Panc1 (cell line): ENCODE measurements at regions not wholly inside any gene's neighbourhood (a gene's known extent, or its start where the extent isn't known, plus 50 kb on each side); places are given as distances from the start of the nearest gene placed in this dataset.

Experiments
- ATAC-seq: fragments of 200-7000 bp; cut with Tn5 transposase; 2 replicates; pipeline ENCODE4 v1.9.1; 2020; ENCODE audit warnings: mild to moderate bottlenecking, moderate library complexity
- BruUV-seq: library from RNA; stranded (reverse); fragments of 400-500 nt; replicated peaks from 2 replicates; lab custom pipeline; 2021; lab: Mats Ljungman, UMichigan
- CTCF ChIA-PET: fragments of 300-600 bp; sonication (Branson Sonifier 250); formaldehyde crosslinking; loops from one replicate; lab custom pipeline; 2022; ENCODE audit warnings: antibody characterized with exemption; lab: Charles Lee
- POLR2A ChIA-PET: fragments of 300-600 bp; sonication (Branson Sonifier 250); formaldehyde crosslinking; loops from one replicate; lab custom pipeline; 2022; ENCODE audit warnings: antibody characterized with exemption; lab: Charles Lee
- DNase-seq: peaks from one replicate; pipeline ENCODE4 v3.0.0-alpha.2; 2010; ENCODE audit warnings: low read depth, low spot score
- H3K27ac ChIP-seq: 2 replicates; pipeline ENCODE4 v1.5.1; 2011; ENCODE audit warnings: mild to moderate bottlenecking, low read length, inconsistent platforms
- H3K27me3 ChIP-seq: fragments of 200-500 bp; sonication (Bioruptor generic); 2 replicates; pipeline ENCODE4 v1.6.0; 2014; ENCODE audit warnings: low read length, inconsistent platforms; ENCODE audit not compliant: control insufficient read depth, insufficient read depth
- H3K36me3 ChIP-seq: fragments of 200-500 bp; sonication (Bioruptor generic); 2 replicates; pipeline ENCODE4 v1.5.1; 2014; ENCODE audit warnings: inconsistent platforms, mild to moderate bottlenecking, low read length, moderate library complexity; ENCODE audit not compliant: control insufficient read depth, insufficient read depth
- H3K4me1 ChIP-seq: 2 replicates; pipeline ENCODE4 v1.5.1; 2011; ENCODE audit warnings: inconsistent platforms, mild to moderate bottlenecking, low read length, moderate library complexity; ENCODE audit not compliant: control insufficient read depth, insufficient read depth
- H3K4me3 ChIP-seq, 2 experiments: 2 replicates each; pipeline ENCODE4 v1.5.1; 2011 to 2012; ENCODE audit warnings: low read depth in 2 of 2, low read length in 2 of 2, mild to moderate bottlenecking in 2 of 2, inconsistent platforms in 1 of 2, moderate library complexity in 1 of 2
- H3K9me3 ChIP-seq: fragments of 200-500 bp; sonication (Bioruptor generic); 2 replicates; pipeline ENCODE4 v1.5.1; 2014; ENCODE audit warnings: low read depth, mild to moderate bottlenecking, inconsistent platforms, low read length, moderate library complexity; ENCODE audit not compliant: control insufficient read depth, insufficient read depth
- POLR2AphosphoS5 ChIP-seq: IDR thresholded peaks from 2 replicates; pipeline ENCODE4 v1.6.1; 2012; ENCODE audit warnings: mild to moderate bottlenecking, low read depth, low read length, moderate library complexity
- SIN3A ChIP-seq: IDR thresholded peaks from 2 replicates; pipeline ENCODE4 v1.6.1; 2012; ENCODE audit warnings: low read depth, mild to moderate bottlenecking, low read length, moderate library complexity, borderline replicate concordance; ENCODE audit not compliant: insufficient read depth
- TCF7L2 ChIP-seq: IDR thresholded peaks from 2 replicates; pipeline ENCODE4 v1.6.1; 2011; ENCODE audit warnings: mild to moderate bottlenecking, low read depth, low read length, inconsistent platforms
- in situ Hi-C: cut with HindIII; loops from 2 replicates; pipeline ENCODE4 v1.10.0; 2016; ENCODE audit warnings: low sequenced_read_pairs, low pct_unique_long_range_greater_than_20kb
- intact Hi-C: fragments of 100-400 bp; cut with micrococcal nuclease; formaldehyde crosslinking; loops from one replicate; pipeline ENCODE4 v1.10.0; 2022; ENCODE audit not compliant: unreplicated experiment
- TF ChIP-seq, protein P1 (sequence below): fragments of 450-650 bp; IDR thresholded peaks from 2 replicates; pipeline ENCODE4 v1.5.1; 2017; ENCODE audit warnings: mild to moderate bottlenecking
- TF ChIP-seq, protein P2 (sequence below), 2 experiments: IDR thresholded peaks; 2 replicates each; pipeline ENCODE4 v1.6.1; 2011 to 2012; ENCODE audit warnings: low read depth in 2 of 2, control low read depth in 1 of 2, low read length in 1 of 2, mild to moderate bottlenecking in 1 of 2, moderate library complexity in 1 of 2; ENCODE audit not compliant: insufficient read depth in 1 of 2

DNA sequence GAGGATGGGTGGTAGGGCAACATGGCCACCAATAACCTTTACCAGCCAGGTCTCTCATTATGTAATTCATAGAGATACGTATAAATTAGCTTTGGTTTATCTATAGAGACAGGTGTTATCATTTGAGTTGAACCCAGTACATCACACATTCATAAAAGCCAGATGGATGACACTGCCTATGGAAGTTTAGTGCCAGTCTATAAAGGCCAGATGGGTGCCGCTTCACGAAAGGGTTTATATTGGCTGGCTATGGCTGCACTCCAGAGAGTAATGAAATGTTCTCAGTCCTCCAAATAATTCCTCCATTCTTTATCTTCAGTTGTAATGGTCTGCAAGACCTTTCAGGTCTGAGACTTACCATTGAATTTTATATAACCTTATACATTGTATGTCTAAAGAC is 331.9 kb upstream of the NR3C2 start:
- intact Hi-C loops (no loop called here), in situ Hi-C loops (no loop called here)
- no TSS peak for BruUV-seq
- ChIA-PET CTCF (no interaction called here), POLR2A (no interaction called here)
- DNase-seq (no peak), ATAC-seq (no peak)
- Histone ChIP-seq H3K4me1 (no peaks in the 10 kb centered on the region), H3K4me3 (no peak overlapping the region), H3K27me3 (no peaks in the 10 kb centered on the region), H3K9me3 (no peaks in the 10 kb centered on the region), H3K27ac (no peak overlapping the region), H3K36me3 (no peaks in the 10 kb centered on the region)
- TF ChIP-seq TCF7L2 (no peak), POLR2AphosphoS5 (no peak), SIN3A (no peak)
- TF ChIP-seq, protein P1, sequence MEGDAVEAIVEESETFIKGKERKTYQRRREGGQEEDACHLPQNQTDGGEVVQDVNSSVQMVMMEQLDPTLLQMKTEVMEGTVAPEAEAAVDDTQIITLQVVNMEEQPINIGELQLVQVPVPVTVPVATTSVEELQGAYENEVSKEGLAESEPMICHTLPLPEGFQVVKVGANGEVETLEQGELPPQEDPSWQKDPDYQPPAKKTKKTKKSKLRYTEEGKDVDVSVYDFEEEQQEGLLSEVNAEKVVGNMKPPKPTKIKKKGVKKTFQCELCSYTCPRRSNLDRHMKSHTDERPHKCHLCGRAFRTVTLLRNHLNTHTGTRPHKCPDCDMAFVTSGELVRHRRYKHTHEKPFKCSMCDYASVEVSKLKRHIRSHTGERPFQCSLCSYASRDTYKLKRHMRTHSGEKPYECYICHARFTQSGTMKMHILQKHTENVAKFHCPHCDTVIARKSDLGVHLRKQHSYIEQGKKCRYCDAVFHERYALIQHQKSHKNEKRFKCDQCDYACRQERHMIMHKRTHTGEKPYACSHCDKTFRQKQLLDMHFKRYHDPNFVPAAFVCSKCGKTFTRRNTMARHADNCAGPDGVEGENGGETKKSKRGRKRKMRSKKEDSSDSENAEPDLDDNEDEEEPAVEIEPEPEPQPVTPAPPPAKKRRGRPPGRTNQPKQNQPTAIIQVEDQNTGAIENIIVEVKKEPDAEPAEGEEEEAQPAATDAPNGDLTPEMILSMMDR, result no peak
- TF ChIP-seq, protein P2, sequence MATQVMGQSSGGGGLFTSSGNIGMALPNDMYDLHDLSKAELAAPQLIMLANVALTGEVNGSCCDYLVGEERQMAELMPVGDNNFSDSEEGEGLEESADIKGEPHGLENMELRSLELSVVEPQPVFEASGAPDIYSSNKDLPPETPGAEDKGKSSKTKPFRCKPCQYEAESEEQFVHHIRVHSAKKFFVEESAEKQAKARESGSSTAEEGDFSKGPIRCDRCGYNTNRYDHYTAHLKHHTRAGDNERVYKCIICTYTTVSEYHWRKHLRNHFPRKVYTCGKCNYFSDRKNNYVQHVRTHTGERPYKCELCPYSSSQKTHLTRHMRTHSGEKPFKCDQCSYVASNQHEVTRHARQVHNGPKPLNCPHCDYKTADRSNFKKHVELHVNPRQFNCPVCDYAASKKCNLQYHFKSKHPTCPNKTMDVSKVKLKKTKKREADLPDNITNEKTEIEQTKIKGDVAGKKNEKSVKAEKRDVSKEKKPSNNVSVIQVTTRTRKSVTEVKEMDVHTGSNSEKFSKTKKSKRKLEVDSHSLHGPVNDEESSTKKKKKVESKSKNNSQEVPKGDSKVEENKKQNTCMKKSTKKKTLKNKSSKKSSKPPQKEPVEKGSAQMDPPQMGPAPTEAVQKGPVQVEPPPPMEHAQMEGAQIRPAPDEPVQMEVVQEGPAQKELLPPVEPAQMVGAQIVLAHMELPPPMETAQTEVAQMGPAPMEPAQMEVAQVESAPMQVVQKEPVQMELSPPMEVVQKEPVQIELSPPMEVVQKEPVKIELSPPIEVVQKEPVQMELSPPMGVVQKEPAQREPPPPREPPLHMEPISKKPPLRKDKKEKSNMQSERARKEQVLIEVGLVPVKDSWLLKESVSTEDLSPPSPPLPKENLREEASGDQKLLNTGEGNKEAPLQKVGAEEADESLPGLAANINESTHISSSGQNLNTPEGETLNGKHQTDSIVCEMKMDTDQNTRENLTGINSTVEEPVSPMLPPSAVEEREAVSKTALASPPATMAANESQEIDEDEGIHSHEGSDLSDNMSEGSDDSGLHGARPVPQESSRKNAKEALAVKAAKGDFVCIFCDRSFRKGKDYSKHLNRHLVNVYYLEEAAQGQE (IDR thresholded peaks at IDR 0.05; ENCODE audit: insufficient read depth in 1 of 2, low read depth in 2 of 2, low read length in 1 of 2), result no peak

- intact Hi-C loops, result no loop called here
- no TSS peak for BruUV-seq
- ChIA-PET POLR2A (no interaction called here), CTCF (no interaction called here)
- TF ChIP-seq, protein P2 (IDR thresholded peaks at IDR 0.05; ENCODE audit: insufficient read depth in 1 of 2, low read depth in 2 of 2, low read length in 1 of 2), result no peak
- no peak for TF ChIP-seq TCF7L2
- TF ChIP-seq, protein P1, result no peak
- TF ChIP-seq SIN3A, result no peak
- DNase-seq (no peak), ATAC-seq (no peak)
- Histone ChIP-seq H3K27me3 (no peaks in the 10 kb centered on the region), H3K9me3 (no peaks in the 10 kb centered on the region), H3K36me3 (no peaks in the 10 kb centered on the region), H3K4me3 (no peak overlapping the region), H3K27ac (no peak overlapping the region), H3K4me1 (no peaks in the 10 kb centered on the region)
- in situ Hi-C loops, result no loop called here
Measured at GRCh38 chr4:148773313-148773712, 331.1 kb upstream of the NR3C2 start.
